ENCODE measurements at regions not wholly inside any gene's neighbourhood (a gene's known extent, or its start where the extent isn't known, plus 50 kb on each side); places are given as distances from the start of the nearest gene placed in this dataset.

DNA sequence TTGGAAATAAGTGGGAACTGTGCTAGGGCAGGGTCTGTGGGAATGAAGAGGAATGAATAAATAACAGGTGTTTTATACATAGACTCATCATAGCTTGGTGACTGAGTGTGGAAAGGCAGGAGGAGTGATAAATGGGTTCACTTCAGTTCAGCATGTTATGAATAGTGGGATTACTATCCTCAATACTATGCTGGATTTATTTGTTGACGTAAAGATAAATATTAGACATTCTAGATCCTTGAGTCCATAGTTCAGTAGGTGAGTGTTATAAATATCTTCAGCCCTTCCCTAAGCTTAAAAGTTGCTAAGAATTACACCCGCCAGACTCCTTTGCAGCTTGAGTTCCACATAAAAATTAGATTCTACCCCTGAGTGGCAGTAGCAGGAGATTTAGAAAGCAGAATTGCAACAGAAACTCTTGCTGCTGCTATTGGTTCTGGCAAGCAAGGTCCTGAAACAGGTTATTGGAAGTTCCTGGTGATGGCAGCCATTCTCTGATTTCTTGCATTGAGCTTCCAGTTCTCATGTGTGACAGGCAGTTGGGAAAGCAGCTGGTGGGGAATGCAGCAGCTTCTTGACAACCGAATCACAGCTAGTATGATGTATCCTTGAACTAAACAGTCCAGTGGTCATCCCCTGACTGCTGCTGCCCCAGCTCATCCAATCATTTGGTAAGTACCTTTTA, 1558.9 kb downstream of the FAM181B start:
- no peak for DNase-seq (ENCODE audit: low spot score)

- DNase-seq (ENCODE audit: low spot score): no peak
Observed at GRCh38 chr11:81165164-81165563, 1568.5 kb downstream of the FAM181B start.

GRCh38 chr11:81159900-81160299, 1573.8 kb downstream of the FAM181B start:
- no peak for DNase-seq (ENCODE audit: low spot score)

DNA sequence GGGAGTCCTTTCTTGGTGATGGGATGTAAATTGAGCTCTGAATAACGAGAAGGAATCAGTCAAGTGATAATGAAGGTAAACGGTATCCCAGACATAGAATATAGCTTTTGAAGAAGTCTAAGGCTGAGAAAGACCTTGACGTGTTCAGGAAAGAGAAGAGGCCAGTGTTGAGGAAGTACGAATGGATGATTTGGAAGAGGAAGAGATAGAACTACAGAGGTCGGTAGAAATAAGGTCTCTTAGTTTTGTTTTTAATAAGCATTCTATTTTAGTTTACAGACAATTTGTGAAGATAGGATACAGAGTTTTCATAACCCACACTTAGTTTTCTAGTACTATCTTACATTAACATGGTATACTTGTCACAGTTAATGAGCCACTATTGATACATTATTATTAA, 1598.1 kb downstream of the FAM181B start:
- no peak for DNase-seq (ENCODE audit: low spot score)

DNA sequence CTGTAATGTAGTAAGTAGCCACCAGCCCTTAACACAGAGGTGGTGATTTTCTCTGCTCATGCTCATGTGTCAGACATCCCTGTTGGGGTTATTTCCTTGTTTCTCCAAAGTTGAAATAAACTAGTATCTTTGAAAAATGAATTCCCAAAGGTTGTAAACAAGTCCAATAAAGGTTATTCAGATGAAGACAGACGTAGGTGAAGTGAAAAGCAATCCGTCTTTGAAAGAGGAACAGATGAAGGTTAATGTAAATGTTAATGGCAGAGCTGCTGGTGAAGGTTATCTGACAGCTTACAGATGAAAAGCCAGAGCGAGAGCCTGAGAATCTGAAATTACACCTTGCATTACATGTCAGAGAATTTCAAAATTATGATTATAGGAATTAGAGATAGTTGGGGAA, 1604.0 kb downstream of the FAM181B start:
- DNase-seq (ENCODE audit: low spot score): no peak

GRCh38 chr11:81112718-81113117, 1620.9 kb downstream of the FAM181B start:
- no peak for DNase-seq (ENCODE audit: low spot score)

DNA sequence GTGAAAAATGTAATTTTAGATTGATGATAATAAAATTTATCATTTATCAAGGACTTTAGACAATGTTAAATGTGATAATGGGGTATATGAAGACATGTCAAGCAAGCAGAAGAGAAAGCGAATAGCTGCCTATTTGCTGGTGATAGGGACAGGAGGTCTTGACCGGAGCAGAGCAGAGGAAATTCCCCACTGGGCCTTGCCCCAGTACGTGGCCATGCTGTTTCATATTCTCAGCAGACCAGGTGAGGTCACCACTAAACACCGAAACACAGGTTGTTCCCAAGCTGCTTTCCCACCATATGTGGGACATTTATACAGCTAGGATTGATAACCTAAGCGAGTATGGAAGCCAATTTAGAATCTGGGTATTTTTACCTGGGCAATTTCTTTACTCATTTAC, 1629.6 kb downstream of the FAM181B start:
- no peak for DNase-seq (ENCODE audit: low spot score)

- DNase-seq (ENCODE audit: low spot score): no peak
Observed at GRCh38 chr11:81098471-81098870, 1635.2 kb downstream of the FAM181B start.

- no peak for DNase-seq (ENCODE audit: low spot score)
Observed at GRCh38 chr11:81092522-81092921, 1641.1 kb downstream of the FAM181B start.

DNA sequence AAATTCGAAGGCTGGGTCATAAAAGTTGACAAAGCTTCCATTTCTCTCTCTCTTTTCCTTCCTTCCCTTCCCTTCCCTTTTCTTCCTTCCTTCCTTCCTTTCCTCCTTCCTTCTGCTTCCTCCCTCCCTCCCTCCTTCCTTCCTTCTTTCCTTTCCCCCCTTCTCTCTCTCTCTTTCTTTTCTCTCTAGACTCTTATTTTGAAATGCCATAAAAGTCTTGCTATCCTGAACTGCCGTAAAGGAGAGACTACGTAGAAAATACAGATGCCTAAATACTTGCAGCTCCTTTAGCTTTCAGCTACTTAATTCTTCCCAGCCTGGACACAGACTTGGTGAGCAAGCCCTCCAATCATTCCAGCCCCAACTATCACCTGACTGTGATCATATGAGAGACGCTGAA, 1644.4 kb downstream of the FAM181B start:
- DNase-seq (ENCODE audit: low spot score): no peak

DNA sequence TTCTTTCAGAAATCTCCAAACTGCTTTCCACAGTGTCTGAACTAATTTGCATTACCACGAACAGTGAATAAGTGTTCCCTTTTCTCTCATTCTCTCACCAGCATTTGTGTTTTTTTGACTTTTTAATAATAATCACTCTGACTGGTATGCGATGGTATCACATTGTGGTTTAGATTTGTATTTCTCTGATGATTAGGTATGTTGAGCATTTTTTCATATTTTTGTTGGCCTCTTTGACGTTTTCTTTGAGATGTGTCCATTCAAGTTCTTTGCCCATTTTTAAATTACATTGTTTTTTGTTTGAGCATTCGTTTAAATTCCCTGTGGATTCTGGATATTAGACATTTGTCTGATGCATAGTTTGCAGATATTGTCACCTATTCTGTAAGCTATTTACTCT, 1639.6 kb upstream of the TENM4 start:
- no peak for DNase-seq (ENCODE audit: low spot score)

DNA sequence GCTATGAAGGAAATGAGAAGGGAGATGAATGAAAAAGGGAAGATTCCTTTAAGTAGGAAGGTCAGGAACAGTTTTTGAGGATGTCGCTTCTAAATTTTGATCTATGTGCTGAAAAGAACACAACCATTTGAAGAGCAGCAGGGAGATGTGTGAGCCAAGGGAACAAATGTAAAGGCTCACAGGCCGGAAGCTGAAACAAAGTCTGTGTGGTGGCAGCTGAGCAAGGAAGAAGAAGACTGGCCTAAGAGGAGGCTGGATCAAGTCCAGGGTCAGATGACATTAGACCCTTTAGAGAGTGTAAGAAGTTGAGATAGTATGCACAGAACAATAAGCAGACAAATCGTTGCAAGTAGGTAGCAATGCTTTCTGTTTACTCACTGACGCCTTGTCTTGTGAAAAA, 1631.4 kb upstream of the TENM4 start:
- DNase-seq (ENCODE audit: low spot score): no peak

- DNase-seq (ENCODE audit: low spot score): no peak
Observed at GRCh38 chr11:81071606-81072005, 1630.8 kb upstream of the TENM4 start.

DNA sequence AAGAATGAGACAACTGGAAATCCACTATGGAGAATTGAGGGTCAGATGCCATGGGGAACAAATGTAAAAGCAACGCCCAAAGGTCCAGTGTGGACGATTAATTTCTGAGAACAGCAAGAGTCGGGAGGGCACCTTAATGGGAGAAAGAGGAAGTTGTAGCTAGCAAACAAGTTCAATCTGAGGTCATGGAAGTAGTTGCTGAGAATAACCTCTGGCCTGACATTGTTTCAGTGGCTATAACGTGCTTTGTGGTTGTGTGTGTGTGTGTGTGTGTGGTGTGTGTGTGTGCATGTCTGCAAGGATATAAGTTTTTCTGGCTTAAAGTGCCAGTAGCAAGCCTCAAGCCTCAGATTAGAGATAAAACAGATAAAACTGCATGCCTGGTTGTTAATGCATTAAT, 1630.1 kb upstream of the TENM4 start:
- no peak for DNase-seq (ENCODE audit: low spot score)

DNA sequence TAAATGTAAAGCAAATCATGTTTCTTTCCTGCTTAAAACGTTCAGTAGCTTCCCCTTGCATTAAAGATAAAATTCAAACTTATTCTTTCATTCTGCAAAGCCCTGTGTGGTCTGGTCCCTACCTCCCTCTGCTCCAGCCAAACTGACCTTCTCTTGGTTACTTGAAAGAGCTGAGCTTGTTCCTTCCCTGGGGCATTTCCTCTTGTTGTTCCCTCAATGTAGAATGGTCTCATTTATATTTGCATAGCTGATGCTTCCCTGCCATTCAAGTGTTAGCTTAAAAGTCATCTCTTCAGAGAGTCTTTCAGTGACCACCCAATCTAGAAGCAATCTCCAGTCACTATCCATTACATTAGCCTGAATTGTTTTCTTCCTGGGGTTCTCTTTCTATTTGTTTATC, 1618.5 kb upstream of the TENM4 start:
- no peak for DNase-seq (ENCODE audit: low spot score)

DNA sequence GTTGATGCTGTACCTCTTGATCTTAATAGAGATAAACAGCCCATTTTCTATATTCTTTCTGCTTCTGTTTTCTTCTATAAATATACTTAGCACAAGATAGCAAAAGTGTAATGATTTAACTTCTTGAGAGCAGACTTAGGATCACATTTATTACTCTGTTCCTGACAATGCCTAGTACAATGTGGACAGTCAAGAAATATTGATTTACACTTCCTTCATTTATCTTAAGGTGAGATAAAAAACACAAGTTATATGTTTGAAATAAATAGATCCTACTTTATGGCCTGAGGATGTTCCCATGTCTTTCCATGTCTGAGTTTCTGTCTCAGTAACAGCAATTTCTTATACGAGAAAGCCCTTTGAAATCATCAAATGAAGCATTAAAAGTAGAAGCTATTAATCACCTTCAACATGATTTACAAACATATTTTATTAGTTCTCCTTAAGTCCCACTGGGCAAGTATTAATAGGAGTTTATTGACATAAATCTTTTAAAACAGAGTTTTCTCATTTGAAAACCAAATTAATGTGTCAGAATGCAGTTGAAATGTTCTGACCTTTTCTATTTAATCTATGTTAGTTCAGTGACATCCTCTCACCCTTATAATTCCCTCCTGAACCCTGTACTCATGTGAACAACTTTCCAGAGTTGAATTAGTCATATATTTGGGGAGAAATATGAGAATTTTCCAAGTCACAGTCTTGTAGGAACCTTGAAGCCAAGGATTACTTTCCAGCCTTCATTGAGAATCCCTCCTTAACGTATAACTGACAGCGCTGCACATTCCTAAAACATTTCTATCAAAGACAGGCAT, 1611.7 kb upstream of the TENM4 start:
- DNase-seq (ENCODE audit: low spot score): no peak

DNA sequence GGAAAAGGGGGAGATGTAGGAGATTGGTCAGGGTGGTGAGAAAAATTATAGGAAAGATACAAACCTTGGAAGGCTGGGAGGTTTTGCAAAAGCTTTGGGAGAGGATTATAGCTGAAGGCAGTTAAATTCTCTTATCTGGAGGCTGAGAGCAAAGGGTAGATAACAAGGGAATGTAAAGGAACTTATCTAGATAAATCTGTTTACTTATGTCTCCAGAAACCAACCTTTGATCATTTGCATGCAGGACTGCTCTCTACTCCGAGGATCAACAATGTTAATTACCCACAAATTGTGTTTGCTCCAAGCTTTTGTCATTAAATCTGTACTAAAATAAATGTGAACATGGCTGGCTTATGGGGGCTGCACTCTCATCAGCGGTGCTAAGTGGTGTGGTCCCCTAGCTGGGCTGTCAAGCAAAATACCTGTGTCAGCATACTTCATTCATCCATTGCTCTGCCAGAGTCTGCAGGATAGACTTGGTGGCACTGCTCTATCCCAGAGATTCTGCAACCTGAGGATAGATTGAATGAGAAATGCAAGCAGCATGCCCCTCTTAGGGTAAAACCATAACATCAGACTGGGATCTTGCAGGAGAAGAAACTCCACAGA, 1599.2 kb upstream of the TENM4 start:
- no peak for DNase-seq (ENCODE audit: low spot score)

DNA sequence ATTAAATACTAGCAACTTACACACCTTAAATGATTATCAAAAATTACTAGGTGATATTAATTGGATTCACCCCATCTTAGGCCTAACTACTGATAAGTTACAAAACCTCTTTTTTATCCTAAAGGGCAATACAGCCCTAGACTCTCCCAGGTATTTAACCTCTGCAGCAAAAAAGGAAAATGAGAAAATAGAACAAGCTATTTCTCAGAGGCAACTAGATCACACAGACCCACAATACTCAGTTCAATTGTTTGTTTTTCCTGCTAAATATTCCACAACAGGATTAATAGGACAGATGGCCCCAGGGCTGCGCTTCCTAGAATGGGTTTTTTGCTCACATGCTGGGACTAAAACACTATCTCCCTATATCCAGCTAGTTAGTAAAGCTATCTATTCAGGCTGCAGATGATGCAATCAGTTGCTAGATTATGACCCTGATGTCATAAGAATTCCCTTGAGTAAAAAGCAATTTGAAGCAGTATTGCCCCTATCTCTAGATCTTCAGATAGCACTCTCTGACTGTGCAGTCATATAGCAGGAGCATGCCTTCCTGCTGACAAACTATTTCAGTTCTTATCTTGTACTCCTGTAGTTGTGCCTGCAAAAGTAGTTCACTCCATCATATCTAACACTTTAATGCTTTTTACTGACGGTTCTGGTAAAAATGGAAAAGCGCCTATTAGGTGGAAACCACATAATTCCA, 1595.5 kb upstream of the TENM4 start:
- DNase-seq (ENCODE audit: low spot score): no peak

DNA sequence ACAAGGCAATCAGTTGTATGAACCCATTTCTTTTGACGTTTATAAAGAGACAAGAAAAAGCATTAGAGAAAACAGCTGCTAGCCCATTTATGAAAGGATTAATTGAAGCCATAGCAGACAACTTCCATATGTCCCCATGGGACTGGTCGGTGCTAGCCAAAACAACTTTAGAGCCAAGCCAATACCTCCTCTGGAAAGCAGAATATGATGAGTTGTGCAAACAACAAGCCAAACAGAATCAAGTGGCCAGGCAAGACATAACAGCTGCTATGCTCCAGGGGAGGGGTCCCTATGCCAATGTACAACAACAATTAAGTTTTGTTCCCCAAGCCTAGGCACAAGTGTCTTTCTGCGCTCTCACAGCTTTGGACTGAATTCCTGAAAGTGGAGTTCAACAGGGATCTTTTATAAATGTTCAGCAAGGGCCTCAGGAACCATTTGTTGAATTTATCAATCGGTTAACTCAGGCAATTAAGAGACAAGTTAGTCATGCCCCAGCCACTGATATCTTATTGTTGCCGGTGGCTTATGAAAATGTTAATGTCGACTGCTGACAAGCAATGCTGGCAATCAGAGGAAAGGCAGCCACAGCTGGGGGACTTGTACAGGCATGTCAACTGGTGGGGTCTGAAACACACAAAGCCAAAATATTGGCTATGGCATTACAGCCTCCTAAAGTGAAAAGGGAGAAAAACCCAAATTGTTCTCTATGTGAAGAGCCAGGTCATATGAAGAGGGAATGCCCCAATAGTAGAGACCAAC, 1593.1 kb upstream of the TENM4 start:
- no peak for DNase-seq (ENCODE audit: low spot score)

GRCh38 chr11:81032906-81033305, 1592.1 kb upstream of the TENM4 start:
- DNase-seq (ENCODE audit: low spot score): no peak

GRCh38 chr11:81030186-81030585, 1589.4 kb upstream of the TENM4 start:
- DNase-seq (ENCODE audit: low spot score): no peak

- DNase-seq (ENCODE audit: low spot score): no peak
Observed at GRCh38 chr11:81026032-81026431, 1585.2 kb upstream of the TENM4 start.
